MM.1S (cell line): ENCODE measurements at regions not wholly inside any gene's neighbourhood (a gene's known extent, or its start where the extent isn't known, plus 50 kb on each side); places are given as distances from the start of the nearest gene placed in this dataset.

ENCODE experiments used
- DNase-seq: peaks from one replicate; pipeline ENCODE4 v3.0.0-alpha.2; 2015
- H2AFZ ChIP-seq: fragments of 300-600 bp; sonication (generic); 2 replicates; pipeline ENCODE4 v1.6.0; 2016; ENCODE audit warnings: antibody characterized with exemption, low read length
- H3F3A ChIP-seq: fragments of 300-600 bp; sonication (generic); 2 replicates; pipeline ENCODE4 v1.6.1; 2016; ENCODE audit warnings: mild to moderate bottlenecking, antibody characterized with exemption, low read length, moderate library complexity, mixed read lengths; ENCODE audit not compliant: insufficient read depth
- H3K27ac ChIP-seq: fragments of 300-600 bp; sonication (generic); 2 replicates; pipeline ENCODE4 v1.5.1; 2016; ENCODE audit warnings: mild to moderate bottlenecking, low read length
- H3K27me3 ChIP-seq: fragments of 300-600 bp; sonication (generic); replicated peaks from 2 replicates; pipeline ENCODE4 v1.6.0; 2016; ENCODE audit warnings: low read length; ENCODE audit not compliant: insufficient read depth
- H3K36me3 ChIP-seq: fragments of 300-600 bp; sonication (generic); replicated peaks from 2 replicates; pipeline ENCODE4 v1.6.1; 2016; ENCODE audit warnings: mild to moderate bottlenecking, low read length, mixed read lengths; ENCODE audit not compliant: insufficient read depth
- H3K4me1 ChIP-seq: fragments of 300-600 bp; sonication (generic); 2 replicates; pipeline ENCODE4 v1.6.1; 2016; ENCODE audit warnings: low read length, mixed read lengths
- H3K4me2 ChIP-seq: fragments of 300-600 bp; sonication (generic); 2 replicates; pipeline ENCODE4 v1.6.0; 2016; ENCODE audit warnings: low read depth, low read length
- H3K4me3 ChIP-seq: fragments of 300-600 bp; sonication (generic); 2 replicates; pipeline ENCODE4 v1.5.1; 2016; ENCODE audit warnings: low read length, mixed read lengths
- H3K79me2 ChIP-seq: fragments of 300-600 bp; sonication (generic); 2 replicates; pipeline ENCODE4 v1.6.1; 2016; ENCODE audit warnings: mixed run types, low read length, mixed read lengths
- H3K9ac ChIP-seq: fragments of 300-600 bp; sonication (generic); 2 replicates; pipeline ENCODE4 v1.6.1; 2016; ENCODE audit warnings: low read length, mixed read lengths
- H3K9me2 ChIP-seq: fragments of 300-600 bp; sonication (generic); replicated peaks from 2 replicates; pipeline ENCODE4 v1.6.1; 2016; ENCODE audit warnings: mild to moderate bottlenecking, low read length, mixed read lengths; ENCODE audit not compliant: insufficient read depth
- H3K9me3 ChIP-seq: fragments of 300-600 bp; sonication (generic); replicated peaks from 2 replicates; pipeline ENCODE4 v1.6.1; 2016; ENCODE audit warnings: mild to moderate bottlenecking, low read length, mixed read lengths; ENCODE audit not compliant: insufficient read depth
- H4K20me1 ChIP-seq: fragments of 300-600 bp; sonication (generic); 2 replicates; pipeline ENCODE4 v1.6.1; 2016; ENCODE audit warnings: mild to moderate bottlenecking, low read length, moderate library complexity, mixed read lengths; ENCODE audit not compliant: insufficient read depth
- CTCF ChIP-seq: fragments of 300-600 bp; sonication (generic); IDR thresholded peaks from 2 replicates; pipeline ENCODE4 v1.5.1; 2016; ENCODE audit warnings: antibody characterized with exemption, low read length, mixed read lengths
- EZH2 ChIP-seq: fragments of 300-600 bp; sonication (generic); optimal IDR thresholded peaks from 2 replicates; pipeline ENCODE3; 2017; ENCODE audit warnings: low read depth, mild to moderate bottlenecking, antibody characterized with exemption, low read length, mixed read lengths
- EZH2phosphoT487 ChIP-seq: fragments of 300-600 bp; sonication (generic); IDR thresholded peaks from 2 replicates; pipeline ENCODE4 v1.6.1; 2018; ENCODE audit warnings: antibody characterized with exemption, low read length

GRCh38 chr12:116489116-116489515, 70.1 kb upstream of the MAP1LC3B2 start:
- Histone ChIP-seq H3K4me3 (no peak overlapping the region), H3K4me1 (no peaks in the 10 kb centered on the region), H3K79me2 (no peaks in the 10 kb centered on the region), H3K27me3 (no peaks in the 10 kb centered on the region), H2AFZ (no peak overlapping the region), H3F3A (no peaks in the 10 kb centered on the region), H3K9me3 (no peaks in the 10 kb centered on the region), H4K20me1 (no peaks in the 10 kb centered on the region), H3K9ac (no peak overlapping the region), H3K36me3 (no peaks in the 10 kb centered on the region), H3K4me2 (no peak overlapping the region), H3K27ac (no peak overlapping the region), H3K9me2 (no peaks in the 10 kb centered on the region)
- no peak for TF ChIP-seq EZH2phosphoT487
- no peak for TF ChIP-seq CTCF
- TF ChIP-seq EZH2 = no peak
- no peak for DNase-seq

- TF ChIP-seq CTCF = no peak
- DNase-seq = no peak
- H4K20me1 ChIP-seq = no peaks in the 10 kb centered on the region
- no peak overlapping the region for H2AFZ ChIP-seq
- no peak overlapping the region for H3K27ac ChIP-seq
- H3F3A ChIP-seq = no peaks in the 10 kb centered on the region
- no peak overlapping the region for H3K9ac ChIP-seq
- no peaks in the 10 kb centered on the region for H3K4me1 ChIP-seq
- H3K27me3 ChIP-seq = no peaks in the 10 kb centered on the region
- H3K4me3 ChIP-seq = no peak overlapping the region
- H3K9me2 ChIP-seq = no peaks in the 10 kb centered on the region
- no peaks in the 10 kb centered on the region for H3K79me2 ChIP-seq
- H3K4me2 ChIP-seq = no peak overlapping the region
- no peaks in the 10 kb centered on the region for H3K9me3 ChIP-seq
- H3K36me3 ChIP-seq = no peaks in the 10 kb centered on the region
Measured at GRCh38 chr12:116490471-116490870, 68.7 kb upstream of the MAP1LC3B2 start.

GRCh38 chr12:116492703-116493324, 66.4 kb upstream of the MAP1LC3B2 start:
- H2AFZ ChIP-seq = no peak overlapping the region

More at GRCh38 chr12:116492703-116493324, 66.4 kb upstream of the MAP1LC3B2 start:
- Histone ChIP-seq H3K27ac (no peak overlapping the region), H3K9me2 (no peaks in the 10 kb centered on the region), H3K36me3 (no peaks in the 10 kb centered on the region), H3K4me2 (no peak overlapping the region), H3K27me3 (no peaks in the 10 kb centered on the region), H3F3A (no peaks in the 10 kb centered on the region), H3K9ac (no peak overlapping the region), H3K4me3 (no peak overlapping the region), H3K9me3 (no peaks in the 10 kb centered on the region), H3K4me1 (no peaks in the 10 kb centered on the region), H4K20me1 (no peaks in the 10 kb centered on the region), H3K79me2 (no peaks in the 10 kb centered on the region)
- TF ChIP-seq EZH2phosphoT487 = no peak
- no peak for TF ChIP-seq CTCF
- no peak for TF ChIP-seq EZH2
- peak; percentile 24 for DNase-seq
